K562 (cell line): ENCODE measurements at regions not wholly inside any gene's neighbourhood (a gene's known extent, or its start where the extent isn't known, plus 50 kb on each side); places are given as distances from the start of the nearest gene placed in this dataset.

Source experiments
- ATAC-seq: fragments of 200-7000 bp; cut with Tn5 transposase; 3 replicates; pipeline ENCODE4 v1.9.1; 2020; ENCODE audit warnings: moderate library complexity
- BruUV-seq: library from RNA; stranded (reverse); fragments of 400-500 nt; replicated peaks from 2 replicates; lab custom pipeline; 2021; lab: Mats Ljungman, UMichigan
- CTCF ChIA-PET: fragments of 300-600 bp; formaldehyde crosslinking; extraction: SDS; loops from one replicate; lab custom pipeline; 2021; ENCODE audit warnings: low intra/inter-chr PET ratio; lab: Yijun Ruan, JAX
- POLR2A ChIA-PET: fragments of 300-600, 350-650 bp; sonication (Branson Sonifier 250); formaldehyde crosslinking; extraction: SDS; loops from one replicate; lab custom pipeline; 2021; ENCODE audit warnings: antibody characterized with exemption, inconsistent platforms; lab: Yijun Ruan, JAX
- DNase-seq, 4 experiments: peaks; one replicate each; pipeline versions ENCODE4 v3.0.0 to v3.0.0-alpha.2; 2011 to 2018; ENCODE audit warnings: low spot score in 3 of 4, mixed read lengths in 3 of 4; ENCODE audit errors: extremely low read depth in 1 of 4
- FAIRE-seq: peaks from 2 replicates; lab custom pipeline; 2011; peaks lifted over from hg19 to GRCh38; lab: Jason Lieb, UNC
- H2AFZ ChIP-seq: 2 replicates; pipeline ENCODE4 v1.6.0; 2011; ENCODE audit warnings: low read depth, low read length, control low read depth, inconsistent platforms
- H3K27ac ChIP-seq: fragments of 200-600 bp; 3 replicates; pipeline ENCODE4 v1.8.0; 2011; ENCODE audit warnings: low read depth, mild to moderate bottlenecking, control low read depth, inconsistent platforms, low read length, moderate library complexity, mixed read lengths; ENCODE audit errors: extremely low read depth
- H3K27me3 ChIP-seq, 2 experiments: fragments of 300-600 bp in 1 of 2; 2 replicates in 1 of 2; 3 replicates in 1 of 2; pipeline versions ENCODE4 v1.6.0 to v1.8.0; 2011; ENCODE audit warnings: inconsistent platforms in 2 of 2, low read length in 2 of 2, mild to moderate bottlenecking in 1 of 2, mixed read lengths in 1 of 2, moderate library complexity in 1 of 2; ENCODE audit not compliant: control insufficient read depth in 2 of 2, insufficient read depth in 2 of 2
- H3K36me3 ChIP-seq: fragments of 300-600 bp; 3 replicates; pipeline ENCODE4 v1.8.0; 2011; ENCODE audit warnings: mild to moderate bottlenecking, low read length, inconsistent platforms; ENCODE audit not compliant: control insufficient read depth, insufficient read depth
- H3K4me1 ChIP-seq, 2 experiments: fragments of 200-600 bp in 1 of 2; replicated peaks in 1 of 2; 2 replicates in 1 of 2; 3 replicates in 1 of 2; pipeline versions ENCODE4 v1.5.1 to v1.8.0; 2011; ENCODE audit warnings: inconsistent platforms in 2 of 2, low read length in 2 of 2, mild to moderate bottlenecking in 1 of 2, mixed read lengths in 1 of 2, moderate library complexity in 1 of 2; ENCODE audit not compliant: control insufficient read depth in 2 of 2, insufficient read depth in 2 of 2
- H3K4me2 ChIP-seq: 2 replicates; pipeline ENCODE4 v1.6.1; 2011; ENCODE audit warnings: low read length, control low read depth, inconsistent platforms, mixed read lengths; ENCODE audit not compliant: insufficient read depth
- H3K4me3 ChIP-seq: fragments of 200-600 bp; sonication (generic), shearing (Covaris generic); 2 replicates; pipeline ENCODE4 v1.5.1; 2016; ENCODE audit warnings: control low read depth, inconsistent platforms
- H3K79me2 ChIP-seq: fragments of 200-600 bp; 3 replicates; pipeline ENCODE4 v1.8.0; 2011; ENCODE audit warnings: low read length, inconsistent platforms; ENCODE audit not compliant: control insufficient read depth, insufficient read depth
- H3K9ac ChIP-seq, 2 experiments: 2 replicates each; pipeline versions ENCODE4 v1.6.0 to v1.6.1; 2011; ENCODE audit warnings: low read depth in 2 of 2, low read length in 2 of 2, control low read depth in 1 of 2, inconsistent platforms in 1 of 2, mild to moderate bottlenecking in 1 of 2, mixed read lengths in 1 of 2; ENCODE audit not compliant: insufficient read depth in 1 of 2
- H3K9me1 ChIP-seq: one replicate; pipeline ENCODE4 v1.6.0; 2011; ENCODE audit warnings: inconsistent platforms, mild to moderate bottlenecking, low read length, moderate library complexity; ENCODE audit not compliant: control insufficient read depth, insufficient read depth
- H3K9me3 ChIP-seq: replicated peaks from 2 replicates; pipeline ENCODE4 v1.5.1; 2011; ENCODE audit warnings: low read depth, low read length, inconsistent platforms; ENCODE audit not compliant: control insufficient read depth, insufficient read depth
- H4K20me1 ChIP-seq: replicated peaks from 2 replicates; pipeline ENCODE4 v1.6.1; 2011; ENCODE audit warnings: low read length, inconsistent platforms, mixed read lengths; ENCODE audit not compliant: control insufficient read depth, insufficient read depth
- ASH1L ChIP-seq: fragments of 450-650 bp; IDR thresholded peaks from 2 replicates; pipeline ENCODE4 v1.6.1; 2018; ENCODE audit warnings: borderline replicate concordance, mild to moderate bottlenecking, low read depth; ENCODE audit not compliant: partially characterized antibody
- CHD2 ChIP-seq: IDR thresholded peaks from 2 replicates; pipeline ENCODE4 v1.6.1; 2011; ENCODE audit warnings: low read depth, low read length
- ETS2 ChIP-seq: IDR thresholded peaks from 2 replicates; pipeline ENCODE4 v1.6.1; 2016; ENCODE audit warnings: borderline replicate concordance, missing genetic modification characterization, mild to moderate bottlenecking, moderate library complexity, missing compliant biosample characterization; ENCODE audit not compliant: poor library complexity, severe bottlenecking
- FIP1L1 ChIP-seq: fragments of 200-400 bp; formaldehyde crosslinking; IDR thresholded peaks from 2 replicates; pipeline ENCODE4 v1.6.1; 2018; ENCODE audit warnings: mild to moderate bottlenecking, low read depth, low read length; ENCODE audit not compliant: poor library complexity, severe bottlenecking
- NFATC3 ChIP-seq: fragments of 450-650 bp; IDR thresholded peaks from 2 replicates; pipeline ENCODE4 v1.6.1; 2017; ENCODE audit warnings: mild to moderate bottlenecking
- RFX5 ChIP-seq: IDR thresholded peaks from 2 replicates; pipeline ENCODE4 v1.6.1; 2011; ENCODE audit warnings: low read depth, mild to moderate bottlenecking, improper control_type of control experiment, low read length
- ZNF551 ChIP-seq: fragments of 250-450 bp; sonication (Bioruptor Pico); IDR thresholded peaks from 2 replicates; pipeline ENCODE4 v1.5.0; 2021; ENCODE audit warnings: mild to moderate bottlenecking, moderate library complexity
- WGBS: fragments of 100-300 bp; shearing (Covaris generic); methylation state at CpG from one replicate; pipeline ENCODE4 v1.1.6; 2016; ENCODE audit warnings: low coverage, mixed read lengths; ENCODE audit not compliant: insufficient coverage; ENCODE audit errors: missing lambda C conversion rate; 5-methylcytosine and 5-hydroxymethylcytosine counted together
- in situ Hi-C: fragments of 300-500 bp; cut with MboI; formaldehyde crosslinking; loops from 4 replicates; pipeline ENCODE4 v1.15.0; 2018; ENCODE audit warnings: inconsistent platforms, mixed read lengths
- intact Hi-C: fragments of 100-400 bp; cut with micrococcal nuclease; formaldehyde crosslinking; loops from 2 replicates; pipeline ENCODE4 v1.14.2; 2022
- TF ChIP-seq, protein P1 (sequence below): fragments of 450-650 bp; IDR thresholded peaks from 2 replicates; pipeline ENCODE4 v1.7.1; 2018; ENCODE audit warnings: mild to moderate bottlenecking, low read depth; ENCODE audit not compliant: partially characterized antibody
- TF ChIP-seq, protein P2 (sequence below): conservative IDR thresholded peaks from 2 replicates; pipeline ENCODE4 v1.6.1; 2011; ENCODE audit warnings: low read depth, mild to moderate bottlenecking, low read length; ENCODE audit not compliant: control insufficient read depth
- TF ChIP-seq, protein P3 (sequence below): fragments of 250-450 bp; sonication (Bioruptor Pico); IDR thresholded peaks from 2 replicates; pipeline ENCODE4 v1.4.0; 2020; ENCODE audit warnings: mild to moderate bottlenecking
- TF ChIP-seq, protein P4 (sequence below): fragments of 250-450 bp; sonication (Bioruptor Pico); IDR thresholded peaks from 2 replicates; pipeline ENCODE4 v1.8.0; 2022; ENCODE audit warnings: moderate library complexity, mild to moderate bottlenecking, inconsistent platforms
- TF ChIP-seq, protein P5 (sequence below): sonication (generic); formaldehyde crosslinking; IDR thresholded peaks from 2 replicates; pipeline ENCODE4 v1.8.0; 2023; ENCODE audit warnings: mild to moderate bottlenecking, missing genetic modification reagents

DNA sequence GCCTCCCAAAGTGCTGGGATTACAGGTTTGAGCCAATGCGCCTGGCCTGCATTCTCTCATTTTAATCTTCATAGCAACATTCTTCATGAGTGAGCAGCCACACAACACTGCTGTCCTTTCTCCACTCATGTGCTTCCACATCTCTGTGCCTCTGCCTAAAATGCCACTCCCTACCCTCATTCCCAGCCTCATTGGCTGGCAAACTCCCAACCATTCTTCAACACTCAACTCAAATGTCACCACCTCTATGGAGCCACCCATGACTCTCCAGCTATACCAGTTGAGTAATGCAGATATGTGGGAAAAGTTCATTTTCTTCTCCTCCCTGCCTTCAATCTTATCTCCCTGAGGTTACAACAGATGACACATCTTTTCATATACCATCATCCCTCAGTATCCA is 53.9 kb upstream of the ZC3H12A start:
- 0% methylated on average over 1 of the region's 1 CpG for WGBS
- Histone ChIP-seq H2AFZ (no peak overlapping the region), H3K4me3 (no peak overlapping the region), H3K36me3 (no peaks in the 10 kb centered on the region), H3K4me1 (no peaks in the 10 kb centered on the region; a peak in 1 of 5 replicates), H3K4me2 (no peak overlapping the region), H3K27ac (no peak overlapping the region), H3K27me3 (peaks cover 16 to 19% of the 10 kb centered on the region in 2 experiments; a peak in 4 of 5 replicates), H3K9ac (no peak overlapping the region), H3K9me3 (no peaks in the 10 kb centered on the region), H3K79me2 (no peaks in the 10 kb centered on the region), H3K9me1 (no peaks in the 10 kb centered on the region), H4K20me1 (0 out of 2 replicates have a peak, but pooled peaks cover 3% of the 10 kb centered on the region)
- in situ Hi-C loops (no loop called here), intact Hi-C loops (no loop called here)
- CTCF ChIA-PET: no interaction called here
- ATAC-seq (no peak), FAIRE-seq (no peak), DNase-seq (no peak)
- BruUV-seq: no TSS peak
- POLR2A ChIA-PET: no interaction called here
- TF ChIP-seq ASH1L: no peak
- TF ChIP-seq, protein P1, sequence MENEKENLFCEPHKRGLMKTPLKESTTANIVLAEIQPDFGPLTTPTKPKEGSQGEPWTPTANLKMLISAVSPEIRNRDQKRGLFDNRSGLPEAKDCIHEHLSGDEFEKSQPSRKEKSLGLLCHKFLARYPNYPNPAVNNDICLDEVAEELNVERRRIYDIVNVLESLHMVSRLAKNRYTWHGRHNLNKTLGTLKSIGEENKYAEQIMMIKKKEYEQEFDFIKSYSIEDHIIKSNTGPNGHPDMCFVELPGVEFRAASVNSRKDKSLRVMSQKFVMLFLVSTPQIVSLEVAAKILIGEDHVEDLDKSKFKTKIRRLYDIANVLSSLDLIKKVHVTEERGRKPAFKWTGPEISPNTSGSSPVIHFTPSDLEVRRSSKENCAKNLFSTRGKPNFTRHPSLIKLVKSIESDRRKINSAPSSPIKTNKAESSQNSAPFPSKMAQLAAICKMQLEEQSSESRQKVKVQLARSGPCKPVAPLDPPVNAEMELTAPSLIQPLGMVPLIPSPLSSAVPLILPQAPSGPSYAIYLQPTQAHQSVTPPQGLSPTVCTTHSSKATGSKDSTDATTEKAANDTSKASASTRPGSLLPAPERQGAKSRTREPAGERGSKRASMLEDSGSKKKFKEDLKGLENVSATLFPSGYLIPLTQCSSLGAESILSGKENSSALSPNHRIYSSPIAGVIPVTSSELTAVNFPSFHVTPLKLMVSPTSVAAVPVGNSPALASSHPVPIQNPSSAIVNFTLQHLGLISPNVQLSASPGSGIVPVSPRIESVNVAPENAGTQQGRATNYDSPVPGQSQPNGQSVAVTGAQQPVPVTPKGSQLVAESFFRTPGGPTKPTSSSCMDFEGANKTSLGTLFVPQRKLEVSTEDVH: no peak
- no peak for TF ChIP-seq CHD2
- TF ChIP-seq, protein P2, sequence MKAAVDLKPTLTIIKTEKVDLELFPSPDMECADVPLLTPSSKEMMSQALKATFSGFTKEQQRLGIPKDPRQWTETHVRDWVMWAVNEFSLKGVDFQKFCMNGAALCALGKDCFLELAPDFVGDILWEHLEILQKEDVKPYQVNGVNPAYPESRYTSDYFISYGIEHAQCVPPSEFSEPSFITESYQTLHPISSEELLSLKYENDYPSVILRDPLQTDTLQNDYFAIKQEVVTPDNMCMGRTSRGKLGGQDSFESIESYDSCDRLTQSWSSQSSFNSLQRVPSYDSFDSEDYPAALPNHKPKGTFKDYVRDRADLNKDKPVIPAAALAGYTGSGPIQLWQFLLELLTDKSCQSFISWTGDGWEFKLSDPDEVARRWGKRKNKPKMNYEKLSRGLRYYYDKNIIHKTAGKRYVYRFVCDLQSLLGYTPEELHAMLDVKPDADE: no peak
- TF ChIP-seq ZNF551 (CRISPR knock-in tag): no peak
- TF ChIP-seq NFATC3: no peak
- TF ChIP-seq FIP1L1: no peak
- no peak for TF ChIP-seq ETS2 (tag)
- TF ChIP-seq, protein P3, sequence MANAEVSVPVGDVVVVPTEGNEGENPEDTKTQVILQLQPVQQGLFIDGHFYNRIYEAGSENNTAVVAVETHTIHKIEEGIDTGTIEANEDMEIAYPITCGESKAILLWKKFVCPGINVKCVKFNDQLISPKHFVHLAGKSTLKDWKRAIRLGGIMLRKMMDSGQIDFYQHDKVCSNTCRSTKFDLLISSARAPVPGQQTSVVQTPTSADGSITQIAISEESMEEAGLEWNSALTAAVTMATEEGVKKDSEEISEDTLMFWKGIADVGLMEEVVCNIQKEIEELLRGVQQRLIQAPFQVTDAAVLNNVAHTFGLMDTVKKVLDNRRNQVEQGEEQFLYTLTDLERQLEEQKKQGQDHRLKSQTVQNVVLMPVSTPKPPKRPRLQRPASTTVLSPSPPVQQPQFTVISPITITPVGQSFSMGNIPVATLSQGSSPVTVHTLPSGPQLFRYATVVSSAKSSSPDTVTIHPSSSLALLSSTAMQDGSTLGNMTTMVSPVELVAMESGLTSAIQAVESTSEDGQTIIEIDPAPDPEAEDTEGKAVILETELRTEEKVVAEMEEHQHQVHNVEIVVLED: no peak
- TF ChIP-seq RFX5: no peak
- TF ChIP-seq, protein P4, sequence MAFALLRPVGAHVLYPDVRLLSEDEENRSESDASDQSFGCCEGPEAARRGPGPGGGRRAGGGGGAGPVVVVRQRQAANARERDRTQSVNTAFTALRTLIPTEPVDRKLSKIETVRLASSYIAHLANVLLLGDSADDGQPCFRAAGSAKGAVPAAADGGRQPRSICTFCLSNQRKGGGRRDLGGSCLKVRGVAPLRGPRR (CRISPR knock-in tag): no peak
- TF ChIP-seq, protein P5, sequence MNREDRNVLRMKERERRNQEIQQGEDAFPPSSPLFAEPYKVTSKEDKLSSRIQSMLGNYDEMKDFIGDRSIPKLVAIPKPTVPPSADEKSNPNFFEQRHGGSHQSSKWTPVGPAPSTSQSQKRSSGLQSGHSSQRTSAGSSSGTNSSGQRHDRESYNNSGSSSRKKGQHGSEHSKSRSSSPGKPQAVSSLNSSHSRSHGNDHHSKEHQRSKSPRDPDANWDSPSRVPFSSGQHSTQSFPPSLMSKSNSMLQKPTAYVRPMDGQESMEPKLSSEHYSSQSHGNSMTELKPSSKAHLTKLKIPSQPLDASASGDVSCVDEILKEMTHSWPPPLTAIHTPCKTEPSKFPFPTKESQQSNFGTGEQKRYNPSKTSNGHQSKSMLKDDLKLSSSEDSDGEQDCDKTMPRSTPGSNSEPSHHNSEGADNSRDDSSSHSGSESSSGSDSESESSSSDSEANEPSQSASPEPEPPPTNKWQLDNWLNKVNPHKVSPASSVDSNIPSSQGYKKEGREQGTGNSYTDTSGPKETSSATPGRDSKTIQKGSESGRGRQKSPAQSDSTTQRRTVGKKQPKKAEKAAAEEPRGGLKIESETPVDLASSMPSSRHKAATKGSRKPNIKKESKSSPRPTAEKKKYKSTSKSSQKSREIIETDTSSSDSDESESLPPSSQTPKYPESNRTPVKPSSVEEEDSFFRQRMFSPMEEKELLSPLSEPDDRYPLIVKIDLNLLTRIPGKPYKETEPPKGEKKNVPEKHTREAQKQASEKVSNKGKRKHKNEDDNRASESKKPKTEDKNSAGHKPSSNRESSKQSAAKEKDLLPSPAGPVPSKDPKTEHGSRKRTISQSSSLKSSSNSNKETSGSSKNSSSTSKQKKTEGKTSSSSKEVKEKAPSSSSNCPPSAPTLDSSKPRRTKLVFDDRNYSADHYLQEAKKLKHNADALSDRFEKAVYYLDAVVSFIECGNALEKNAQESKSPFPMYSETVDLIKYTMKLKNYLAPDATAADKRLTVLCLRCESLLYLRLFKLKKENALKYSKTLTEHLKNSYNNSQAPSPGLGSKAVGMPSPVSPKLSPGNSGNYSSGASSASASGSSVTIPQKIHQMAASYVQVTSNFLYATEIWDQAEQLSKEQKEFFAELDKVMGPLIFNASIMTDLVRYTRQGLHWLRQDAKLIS: no peak
